ENCODE measurements at regions not wholly inside any gene's neighbourhood (a gene's known extent, or its start where the extent isn't known, plus 50 kb on each side); places are given as distances from the start of the nearest gene placed in this dataset.

DNA sequence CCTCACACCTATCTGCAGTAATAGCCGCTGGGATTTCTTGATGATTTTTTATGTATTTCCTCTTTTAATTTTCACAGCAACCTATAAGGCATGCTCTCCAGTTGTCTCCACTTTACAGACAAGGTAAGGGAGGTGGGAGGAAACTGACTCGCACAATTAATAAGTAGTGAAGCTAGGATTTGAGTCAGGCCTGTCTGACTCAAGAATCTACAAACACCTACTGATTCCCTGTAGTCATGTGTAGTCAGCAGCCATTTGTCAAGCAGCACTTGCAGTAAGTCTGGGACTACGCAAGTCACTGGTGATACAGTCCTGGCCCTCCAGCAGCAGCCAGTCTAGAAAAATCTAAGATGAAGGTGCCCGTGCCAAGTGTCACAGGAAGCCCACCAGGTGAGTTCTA lies 193.6 kb upstream of the PKDCC start:
- no peak overlapping the region for H3K4me3 ChIP-seq (replicated peaks; ENCODE audit: insufficient read depth, low read length)
- H3K27me3 ChIP-seq (ENCODE audit: insufficient read depth, poor library complexity, severe bottlenecking) = no peaks in the 10 kb centered on the region
- no peak for DNase-seq (ENCODE audit: low read depth in 1 of 2, low spot score in 1 of 2)
- no peak for TF ChIP-seq POLR2AphosphoS5 (IDR thresholded peaks at IDR 0.05; ENCODE audit: low read depth)
- no peak for TF ChIP-seq GABPA (IDR thresholded peaks at IDR 0.05; ENCODE audit: low read depth)
- TF ChIP-seq, protein P1, sequence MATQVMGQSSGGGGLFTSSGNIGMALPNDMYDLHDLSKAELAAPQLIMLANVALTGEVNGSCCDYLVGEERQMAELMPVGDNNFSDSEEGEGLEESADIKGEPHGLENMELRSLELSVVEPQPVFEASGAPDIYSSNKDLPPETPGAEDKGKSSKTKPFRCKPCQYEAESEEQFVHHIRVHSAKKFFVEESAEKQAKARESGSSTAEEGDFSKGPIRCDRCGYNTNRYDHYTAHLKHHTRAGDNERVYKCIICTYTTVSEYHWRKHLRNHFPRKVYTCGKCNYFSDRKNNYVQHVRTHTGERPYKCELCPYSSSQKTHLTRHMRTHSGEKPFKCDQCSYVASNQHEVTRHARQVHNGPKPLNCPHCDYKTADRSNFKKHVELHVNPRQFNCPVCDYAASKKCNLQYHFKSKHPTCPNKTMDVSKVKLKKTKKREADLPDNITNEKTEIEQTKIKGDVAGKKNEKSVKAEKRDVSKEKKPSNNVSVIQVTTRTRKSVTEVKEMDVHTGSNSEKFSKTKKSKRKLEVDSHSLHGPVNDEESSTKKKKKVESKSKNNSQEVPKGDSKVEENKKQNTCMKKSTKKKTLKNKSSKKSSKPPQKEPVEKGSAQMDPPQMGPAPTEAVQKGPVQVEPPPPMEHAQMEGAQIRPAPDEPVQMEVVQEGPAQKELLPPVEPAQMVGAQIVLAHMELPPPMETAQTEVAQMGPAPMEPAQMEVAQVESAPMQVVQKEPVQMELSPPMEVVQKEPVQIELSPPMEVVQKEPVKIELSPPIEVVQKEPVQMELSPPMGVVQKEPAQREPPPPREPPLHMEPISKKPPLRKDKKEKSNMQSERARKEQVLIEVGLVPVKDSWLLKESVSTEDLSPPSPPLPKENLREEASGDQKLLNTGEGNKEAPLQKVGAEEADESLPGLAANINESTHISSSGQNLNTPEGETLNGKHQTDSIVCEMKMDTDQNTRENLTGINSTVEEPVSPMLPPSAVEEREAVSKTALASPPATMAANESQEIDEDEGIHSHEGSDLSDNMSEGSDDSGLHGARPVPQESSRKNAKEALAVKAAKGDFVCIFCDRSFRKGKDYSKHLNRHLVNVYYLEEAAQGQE (IDR thresholded peaks at IDR 0.05; ENCODE audit: insufficient replicate concordance, low read depth) = no peak
- no peak for TF ChIP-seq SPI1 (IDR thresholded peaks at IDR 0.05; ENCODE audit: borderline replicate concordance, low read depth)
- no peak for TF ChIP-seq CTCF (IDR thresholded peaks at IDR 0.05; ENCODE audit: insufficient read depth, low read length)
- no peak overlapping the region for H3K27ac ChIP-seq (replicated peaks)

DNA sequence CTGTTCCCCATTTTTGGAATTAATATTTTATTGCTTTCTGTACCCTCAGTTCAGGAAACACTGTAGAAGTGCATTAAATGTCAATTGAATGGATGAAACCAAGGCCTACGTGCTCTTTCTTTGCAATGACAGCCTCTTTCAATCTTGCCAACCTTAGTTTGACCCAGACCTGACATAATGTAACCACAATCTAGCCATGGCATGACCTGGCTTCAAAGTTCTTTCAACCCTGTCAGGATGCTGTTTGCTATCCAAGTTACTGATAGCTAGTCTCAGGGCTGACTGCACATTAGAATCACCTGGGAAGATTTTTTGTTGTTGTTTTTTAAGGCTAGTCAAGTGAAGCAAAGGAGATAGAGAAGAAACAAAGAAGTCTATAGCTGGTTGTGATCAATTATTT lies 190.9 kb upstream of the PKDCC start:
- H3K4me3 ChIP-seq (replicated peaks; ENCODE audit: insufficient read depth, low read length) = no peak overlapping the region
- no peak overlapping the region for H3K27ac ChIP-seq (replicated peaks)
- H3K27me3 ChIP-seq (ENCODE audit: insufficient read depth, poor library complexity, severe bottlenecking) = no peaks in the 10 kb centered on the region
- TF ChIP-seq POLR2AphosphoS5 (IDR thresholded peaks at IDR 0.05; ENCODE audit: low read depth) = no peak
- TF ChIP-seq SPI1 (IDR thresholded peaks at IDR 0.05; ENCODE audit: borderline replicate concordance, low read depth) = no peak
- TF ChIP-seq CTCF (IDR thresholded peaks at IDR 0.05; ENCODE audit: insufficient read depth, low read length) = no peak
- TF ChIP-seq, protein P1 (IDR thresholded peaks at IDR 0.05; ENCODE audit: insufficient replicate concordance, low read depth) = no peak
- no peak for TF ChIP-seq GABPA (IDR thresholded peaks at IDR 0.05; ENCODE audit: low read depth)
- DNase-seq (ENCODE audit: low read depth in 1 of 2, low spot score in 1 of 2) = no peak

DNA sequence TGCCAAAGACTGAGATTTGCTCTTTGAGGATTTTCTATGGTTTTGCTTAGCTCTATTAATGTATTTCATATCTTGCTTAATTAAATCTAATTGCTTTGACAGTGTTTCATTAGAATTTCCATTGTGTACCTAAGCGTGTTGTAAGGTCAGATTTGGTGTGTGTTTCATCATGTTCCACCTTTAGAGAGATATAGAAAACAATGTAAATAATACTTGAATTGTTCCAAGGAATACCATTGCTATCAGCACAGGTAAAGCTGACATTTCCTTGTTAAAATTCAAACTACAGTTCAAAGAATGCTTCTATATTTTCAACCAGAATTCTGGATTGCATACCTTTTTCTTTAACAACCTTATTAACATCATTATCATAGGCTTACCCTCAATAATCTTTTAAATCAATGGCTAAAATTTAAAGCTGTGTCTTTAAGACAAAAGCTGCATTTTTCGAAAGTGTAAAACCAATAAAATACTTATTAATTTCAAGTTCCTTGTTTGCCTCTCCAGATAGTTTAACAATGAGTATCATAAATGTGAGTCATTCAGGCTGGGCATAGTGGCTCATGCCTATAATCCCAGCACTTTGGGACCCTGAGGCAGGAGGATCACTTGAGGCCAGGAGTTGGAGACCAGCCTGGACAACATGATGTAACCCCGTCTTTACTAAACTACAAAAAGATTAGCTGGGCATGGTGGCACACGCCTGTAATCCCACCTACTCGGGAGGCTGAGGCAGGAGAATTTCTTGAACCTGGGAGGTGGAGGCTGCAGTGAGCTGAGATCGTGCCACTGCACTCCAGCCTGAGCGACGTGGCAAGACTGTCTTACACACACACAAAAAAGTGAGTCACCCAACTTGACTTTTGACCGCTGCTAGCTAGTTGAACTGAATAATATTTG lies 188.0 kb upstream of the PKDCC start:
- no peak for DNase-seq (ENCODE audit: low read depth in 1 of 2, low spot score in 1 of 2)
- no peak overlapping the region for H3K4me3 ChIP-seq (replicated peaks; ENCODE audit: insufficient read depth, low read length)
- no peak overlapping the region for H3K27ac ChIP-seq (replicated peaks)
- no peak for TF ChIP-seq GABPA (IDR thresholded peaks at IDR 0.05; ENCODE audit: low read depth)
- H3K27me3 ChIP-seq (ENCODE audit: insufficient read depth, poor library complexity, severe bottlenecking) = no peaks in the 10 kb centered on the region

GRCh38 chr2:41863062-41863461 lies 184.8 kb upstream of the PKDCC start:
- Histone ChIP-seq H3K4me3 (replicated peaks; ENCODE audit: insufficient read depth, low read length) (no peak overlapping the region), H3K27ac (replicated peaks) (no peak overlapping the region), H3K27me3 (ENCODE audit: insufficient read depth, poor library complexity, severe bottlenecking) (no peaks in the 10 kb centered on the region)
- no peak for TF ChIP-seq POLR2AphosphoS5 (IDR thresholded peaks at IDR 0.05; ENCODE audit: low read depth)
- no peak for TF ChIP-seq SPI1 (IDR thresholded peaks at IDR 0.05; ENCODE audit: borderline replicate concordance, low read depth)
- no peak for TF ChIP-seq GABPA (IDR thresholded peaks at IDR 0.05; ENCODE audit: low read depth)
- TF ChIP-seq, protein P1 (IDR thresholded peaks at IDR 0.05; ENCODE audit: insufficient replicate concordance, low read depth) = no peak
- no peak for TF ChIP-seq CTCF (IDR thresholded peaks at IDR 0.05; ENCODE audit: insufficient read depth, low read length)
- DNase-seq (ENCODE audit: low read depth in 1 of 2, low spot score in 1 of 2) = no peak

Data from HL-60 (cell line).